H1 (cell line): ENCODE measurements at regions not wholly inside any gene's neighbourhood (a gene's known extent, or its start where the extent isn't known, plus 50 kb on each side); places are given as distances from the start of the nearest gene placed in this dataset.

Experiments used
- CTCF ChIA-PET: fragments of 300-600 bp; sonication (Branson Sonifier 250); formaldehyde crosslinking; loops from one replicate; lab custom pipeline; 2021; ENCODE audit not compliant: partially characterized antibody; lab: Charles Lee
- POLR2A ChIA-PET: fragments of 300-600 bp; sonication (Branson Sonifier 250); formaldehyde crosslinking; loops from one replicate; lab custom pipeline; 2021; ENCODE audit warnings: inconsistent platforms; ENCODE audit not compliant: partially characterized antibody; lab: Charles Lee
- DNase-seq, 2 experiments: peaks; one replicate each; pipeline versions ENCODE4 v3.0.0 to v3.0.0-alpha.2; 2010 to 2022; ENCODE audit warnings: low spot score in 2 of 2, low read depth in 1 of 2, mixed read lengths in 1 of 2
- FAIRE-seq: peaks from 2 replicates; lab custom pipeline; 2011; peaks lifted over from hg19 to GRCh38; lab: Jason Lieb, UNC
- H2AFZ ChIP-seq: 2 replicates; pipeline ENCODE4 v1.8.1; 2012; ENCODE audit warnings: low read length, inconsistent platforms
- H2AK5ac ChIP-seq: 2 replicates; pipeline ENCODE4 v1.6.1; 2013; ENCODE audit warnings: low read depth, low read length
- H2BK120ac ChIP-seq: replicated peaks from 2 replicates; pipeline ENCODE3; 2013; ENCODE audit warnings: low read depth, low read length, inconsistent platforms
- H2BK12ac ChIP-seq: 2 replicates; pipeline ENCODE4 v1.6.1; 2013; ENCODE audit warnings: low read depth, low read length
- H2BK15ac ChIP-seq: 2 replicates; pipeline ENCODE4 v1.6.1; 2013; ENCODE audit warnings: low read length
- H2BK20ac ChIP-seq: 2 replicates; pipeline ENCODE4 v1.6.1; 2013; ENCODE audit warnings: low read length
- H2BK5ac ChIP-seq: 2 replicates; pipeline ENCODE4 v1.6.1; 2013; ENCODE audit warnings: low read depth, low read length
- H3K14ac ChIP-seq: 2 replicates; pipeline ENCODE4 v1.6.1; 2013; ENCODE audit warnings: inconsistent platforms; ENCODE audit not compliant: insufficient read length
- H3K18ac ChIP-seq: 2 replicates; pipeline ENCODE4 v1.6.1; 2013; ENCODE audit warnings: low read length; ENCODE audit errors: extremely low read depth
- H3K23ac ChIP-seq: 2 replicates; pipeline ENCODE4 v1.6.1; 2013; ENCODE audit warnings: inconsistent platforms; ENCODE audit not compliant: insufficient read length
- H3K23me2 ChIP-seq: 2 replicates; pipeline ENCODE4 v1.6.1; 2013; ENCODE audit warnings: low read depth, low read length
- H3K27ac ChIP-seq: 2 replicates; pipeline ENCODE4 v1.6.1; 2011; ENCODE audit warnings: low read depth, low read length, inconsistent platforms
- H3K27me3 ChIP-seq, 4 experiments: replicated peaks in 1 of 4; 1 replicate in 1 of 4; 2 replicates in 3 of 4; pipeline versions ENCODE4 v1.6.1 to v1.8.1; 2011 to 2013; ENCODE audit warnings: low read length in 3 of 4, mild to moderate bottlenecking in 3 of 4, inconsistent platforms in 2 of 4, mixed read lengths in 2 of 4, moderate library complexity in 1 of 4; ENCODE audit not compliant: control insufficient read depth in 3 of 4, insufficient read depth in 3 of 4; ENCODE audit errors: extremely low read depth in 1 of 4
- H3K36me3 ChIP-seq, 4 experiments: 2 replicates each; pipeline versions ENCODE4 v1.6.1 to v1.8.1; 2011 to 2013; ENCODE audit warnings: mild to moderate bottlenecking in 4 of 4, low read length in 3 of 4, moderate library complexity in 2 of 4, control low read depth in 1 of 4, inconsistent platforms in 1 of 4; ENCODE audit not compliant: insufficient read depth in 4 of 4, control insufficient read depth in 2 of 4
- H3K4ac ChIP-seq: replicated peaks from 2 replicates; pipeline ENCODE3; 2013; ENCODE audit warnings: low read length, low read depth, mixed read lengths, inconsistent platforms; ENCODE audit not compliant: insufficient read length
- H3K4me1 ChIP-seq, 4 experiments: replicated peaks in 1 of 4; 1 replicate in 1 of 4; 2 replicates in 3 of 4; pipeline versions ENCODE4 v1.6.1 to v1.8.1; 2011 to 2013; ENCODE audit warnings: low read length in 3 of 4, inconsistent platforms in 2 of 4, mixed read lengths in 1 of 4; ENCODE audit not compliant: insufficient read depth in 4 of 4, control insufficient read depth in 3 of 4
- H3K4me2 ChIP-seq, 2 experiments: 2 replicates each; pipeline versions ENCODE4 v1.6.1 to v1.8.1; 2011 to 2013; ENCODE audit warnings: low read depth in 2 of 2, low read length in 2 of 2, control low read depth in 1 of 2, inconsistent platforms in 1 of 2, mild to moderate bottlenecking in 1 of 2; ENCODE audit not compliant: insufficient read depth in 1 of 2
- H3K4me3 ChIP-seq, 4 experiments: fragments of 200-600, 300-600 bp in 1 of 4; sonication (generic), shearing (Covaris generic), sonication (Bioruptor Twin) in 1 of 4; 2 replicates each; pipeline versions ENCODE4 v1.5.1 to v1.8.1; 2011 to 2016; ENCODE audit warnings: low read length in 4 of 4, low read depth in 3 of 4, control low read depth in 2 of 4, inconsistent platforms in 2 of 4, mild to moderate bottlenecking in 2 of 4, mixed read lengths in 1 of 4, moderate library complexity in 1 of 4; ENCODE audit not compliant: insufficient read depth in 2 of 4; ENCODE audit errors: extremely low read depth in 1 of 4
- H3K56ac ChIP-seq: replicated peaks from 2 replicates; pipeline ENCODE3; 2013; ENCODE audit warnings: low read depth, mild to moderate bottlenecking, mixed read lengths, low read length, inconsistent platforms; ENCODE audit not compliant: insufficient read length
- H3K79me1 ChIP-seq: 2 replicates; pipeline ENCODE4 v1.6.1; 2013; ENCODE audit warnings: low read depth, low read length, control low read depth
- H3K79me2 ChIP-seq, 2 experiments: 2 replicates each; pipeline versions ENCODE4 v1.6.1 to v1.8.1; 2012 to 2013; ENCODE audit warnings: low read length in 2 of 2, mild to moderate bottlenecking in 2 of 2, inconsistent platforms in 1 of 2; ENCODE audit not compliant: insufficient read depth in 2 of 2, control insufficient read depth in 1 of 2
- H3K9ac ChIP-seq, 4 experiments: replicated peaks in 1 of 4; 1 replicate in 1 of 4; 2 replicates in 3 of 4; pipeline versions ENCODE4 v1.6.1 to v1.8.1; 2011 to 2013; ENCODE audit warnings: low read depth in 3 of 4, low read length in 3 of 4, control low read depth in 2 of 4, mild to moderate bottlenecking in 2 of 4, moderate library complexity in 2 of 4, inconsistent platforms in 1 of 4; ENCODE audit errors: extremely low read depth in 1 of 4
- H3K9me3 ChIP-seq, 2 experiments: 2 replicates each; pipeline versions ENCODE4 v1.6.1 to v1.8.1; 2012 to 2013; ENCODE audit warnings: mild to moderate bottlenecking in 2 of 2, moderate library complexity in 2 of 2, control low read depth in 1 of 2, inconsistent platforms in 1 of 2, low read depth in 1 of 2, low read length in 1 of 2, mixed read lengths in 1 of 2; ENCODE audit not compliant: insufficient read depth in 2 of 2
- H4K20me1 ChIP-seq, 2 experiments: replicated peaks in 1 of 2; 2 replicates each; pipeline versions ENCODE3 to v1.8.1; 2011 to 2013; ENCODE audit warnings: inconsistent platforms in 2 of 2, low read length in 2 of 2, mild to moderate bottlenecking in 1 of 2; ENCODE audit not compliant: insufficient read depth in 2 of 2, control insufficient read depth in 1 of 2
- H4K5ac ChIP-seq: 2 replicates; pipeline ENCODE4 v1.6.1; 2013; ENCODE audit warnings: low read length, low read depth, mixed read lengths, inconsistent platforms; ENCODE audit not compliant: insufficient read length
- H4K8ac ChIP-seq: 2 replicates; pipeline ENCODE4 v1.8.0; 2013; ENCODE audit warnings: mild to moderate bottlenecking, moderate library complexity, low read length, inconsistent platforms; ENCODE audit not compliant: insufficient read depth; ENCODE audit errors: extremely low read depth
- H4K91ac ChIP-seq: replicated peaks from 2 replicates; pipeline ENCODE3; 2013; ENCODE audit warnings: low read length, mixed read lengths, inconsistent platforms; ENCODE audit not compliant: insufficient read length
- FOSL1 ChIP-seq: IDR thresholded peaks from 2 replicates; pipeline ENCODE4 v1.6.1; 2011; ENCODE audit warnings: mild to moderate bottlenecking, low read depth, low read length, moderate library complexity; ENCODE audit not compliant: insufficient read depth
- HDAC2 ChIP-seq, 2 experiments: fragments of 300-600 bp in 1 of 2; sonication (generic) in 1 of 2; IDR thresholded peaks; 2 replicates each; pipeline ENCODE4 v1.6.1; 2011 to 2012; ENCODE audit warnings: low read depth in 2 of 2, low read length in 2 of 2, mild to moderate bottlenecking in 2 of 2, moderate library complexity in 2 of 2, borderline replicate concordance in 1 of 2, inconsistent platforms in 1 of 2
- KDM4A ChIP-seq: IDR thresholded peaks from one replicate; pipeline ENCODE4 v1.7.1; 2012; ENCODE audit warnings: low read depth, mild to moderate bottlenecking, moderate library complexity, low read length, inconsistent platforms; ENCODE audit not compliant: severe bottlenecking
- POLR2AphosphoS5 ChIP-seq: IDR thresholded peaks from 2 replicates; pipeline ENCODE4 v1.6.1; 2011; ENCODE audit warnings: low read depth, low read length
- WGBS, 2 experiments: shearing (Covaris generic) in 1 of 2; methylation state at CpG; one replicate each; pipeline versions ENCODE4 v1.1.6 to v1.1.7; 2013 to 2015; ENCODE audit warnings: low lambda C conversion rate in 2 of 2, mixed read lengths in 2 of 2, inconsistent platforms in 1 of 2, low coverage in 1 of 2, missing lambda C conversion rate in 1 of 2; ENCODE audit not compliant: insufficient replicate concordance in 2 of 2, insufficient coverage in 1 of 2, insufficient read length in 1 of 2; ENCODE audit errors: extremely low coverage in 1 of 2, missing lambda C conversion rate in 1 of 2; 5-methylcytosine and 5-hydroxymethylcytosine counted together
- TF ChIP-seq, protein P1 (sequence below): IDR thresholded peaks from 2 replicates; pipeline ENCODE4 v1.6.1; 2012; ENCODE audit warnings: low read length, inconsistent platforms
- TF ChIP-seq, protein P2 (sequence below), 3 experiments: IDR thresholded peaks; 1 replicate in 2 of 3; 2 replicates in 1 of 3; pipeline versions ENCODE4 v1.5.1 to v1.6.1; 2011; ENCODE audit warnings: low read length in 3 of 3, mild to moderate bottlenecking in 3 of 3, inconsistent platforms in 2 of 3, low read depth in 1 of 3, moderate library complexity in 1 of 3; ENCODE audit not compliant: insufficient read depth in 1 of 3; ENCODE audit errors: control extremely low read depth in 1 of 3
- TF ChIP-seq, protein P3 (sequence below): IDR thresholded peaks from 2 replicates; pipeline ENCODE4 v1.6.1; 2011; ENCODE audit warnings: low read length, improper control_type of control experiment

DNA sequence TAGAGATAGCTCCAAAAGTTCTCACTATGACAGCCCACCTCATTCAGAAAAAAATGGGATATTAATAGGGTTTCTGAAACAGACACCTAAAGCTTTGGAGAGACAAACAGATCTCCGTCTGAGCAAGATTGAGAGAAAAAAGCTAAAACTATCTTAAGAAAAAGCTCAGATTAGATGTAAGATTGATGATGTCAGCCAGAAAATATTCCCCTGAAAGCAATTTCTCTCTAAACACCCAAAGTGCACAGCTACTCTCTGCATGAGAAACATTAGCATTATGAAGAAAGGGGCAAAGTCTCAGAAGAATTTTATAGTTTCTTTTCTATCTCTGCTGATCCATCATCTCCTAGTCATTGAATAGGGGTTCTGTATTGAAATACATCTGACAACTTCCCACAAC is 148.9 kb downstream of the ZNF737 start:
- WGBS, 2 experiments: 93% methylated on average over 1 of the region's 1 CpG; no CpG with 5 or more reads in 1 of the 2 experiments
- no peak overlapping the region for H4K8ac ChIP-seq
- no peaks in the 10 kb centered on the region for H3K9me3 ChIP-seq
- H2BK120ac ChIP-seq: no peak overlapping the region
- FAIRE-seq: no peak
- no peak overlapping the region for H3K23ac ChIP-seq
- no peak overlapping the region for H3K4me3 ChIP-seq
- H3K9ac ChIP-seq: no peak overlapping the region
- no peak overlapping the region for H4K91ac ChIP-seq
- POLR2A ChIA-PET: interaction anchor here (0.5 to 2.8 kb wide), 5 partner anchors 8 to 179 kb away, joined by 3 to 29 read pairs (median 5); no protein-coding TSS in a partner anchor
- H3K4me2 ChIP-seq: no peak overlapping the region
- no peaks in the 10 kb centered on the region; the same call in 1 of the 2 replicates for H3K79me1 ChIP-seq
- CTCF ChIA-PET: interaction anchor here (0.9 kb wide), 1 partner anchor 142 kb away, joined by 3 read pairs; no protein-coding TSS in a partner anchor
- H3K4me1 ChIP-seq: no peaks in the 10 kb centered on the region
- H2BK15ac ChIP-seq: no peak overlapping the region
- H3K4ac ChIP-seq: no peak overlapping the region
- no peak overlapping the region for H3K27ac ChIP-seq
- H2AK5ac ChIP-seq: no peak overlapping the region
- no peak overlapping the region for H2BK5ac ChIP-seq
- H4K5ac ChIP-seq: no peak overlapping the region
- H3K18ac ChIP-seq: no peak overlapping the region
- H3K27me3 ChIP-seq: no peaks in the 10 kb centered on the region
- no peak overlapping the region for H3K56ac ChIP-seq
- no peak overlapping the region for H3K14ac ChIP-seq
- no peak overlapping the region for H2AFZ ChIP-seq
- H3K23me2 ChIP-seq: no peaks in the 10 kb centered on the region
- no peak for DNase-seq
- peaks cover 34 to 99% of the 10 kb centered on the region in 2 experiments for H3K79me2 ChIP-seq
- H2BK12ac ChIP-seq: no peak overlapping the region
- H4K20me1 ChIP-seq: peaks cover 13 to 25% of the 10 kb centered on the region in 2 experiments
- H3K36me3 ChIP-seq: peaks cover 6 to 76% (median 36%) of the 10 kb centered on the region in 4 experiments
- H2BK20ac ChIP-seq: no peak overlapping the region
- no peak for TF ChIP-seq FOSL1
- TF ChIP-seq HDAC2 (IDR thresholded peaks at IDR 0.05; ENCODE audit: borderline replicate concordance in 1 of 2, low read depth in 2 of 2, low read length in 2 of 2): no peak
- TF ChIP-seq, protein P1, sequence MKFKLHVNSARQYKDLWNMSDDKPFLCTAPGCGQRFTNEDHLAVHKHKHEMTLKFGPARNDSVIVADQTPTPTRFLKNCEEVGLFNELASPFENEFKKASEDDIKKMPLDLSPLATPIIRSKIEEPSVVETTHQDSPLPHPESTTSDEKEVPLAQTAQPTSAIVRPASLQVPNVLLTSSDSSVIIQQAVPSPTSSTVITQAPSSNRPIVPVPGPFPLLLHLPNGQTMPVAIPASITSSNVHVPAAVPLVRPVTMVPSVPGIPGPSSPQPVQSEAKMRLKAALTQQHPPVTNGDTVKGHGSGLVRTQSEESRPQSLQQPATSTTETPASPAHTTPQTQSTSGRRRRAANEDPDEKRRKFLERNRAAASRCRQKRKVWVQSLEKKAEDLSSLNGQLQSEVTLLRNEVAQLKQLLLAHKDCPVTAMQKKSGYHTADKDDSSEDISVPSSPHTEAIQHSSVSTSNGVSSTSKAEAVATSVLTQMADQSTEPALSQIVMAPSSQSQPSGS: no peak
- TF ChIP-seq, protein P2, sequence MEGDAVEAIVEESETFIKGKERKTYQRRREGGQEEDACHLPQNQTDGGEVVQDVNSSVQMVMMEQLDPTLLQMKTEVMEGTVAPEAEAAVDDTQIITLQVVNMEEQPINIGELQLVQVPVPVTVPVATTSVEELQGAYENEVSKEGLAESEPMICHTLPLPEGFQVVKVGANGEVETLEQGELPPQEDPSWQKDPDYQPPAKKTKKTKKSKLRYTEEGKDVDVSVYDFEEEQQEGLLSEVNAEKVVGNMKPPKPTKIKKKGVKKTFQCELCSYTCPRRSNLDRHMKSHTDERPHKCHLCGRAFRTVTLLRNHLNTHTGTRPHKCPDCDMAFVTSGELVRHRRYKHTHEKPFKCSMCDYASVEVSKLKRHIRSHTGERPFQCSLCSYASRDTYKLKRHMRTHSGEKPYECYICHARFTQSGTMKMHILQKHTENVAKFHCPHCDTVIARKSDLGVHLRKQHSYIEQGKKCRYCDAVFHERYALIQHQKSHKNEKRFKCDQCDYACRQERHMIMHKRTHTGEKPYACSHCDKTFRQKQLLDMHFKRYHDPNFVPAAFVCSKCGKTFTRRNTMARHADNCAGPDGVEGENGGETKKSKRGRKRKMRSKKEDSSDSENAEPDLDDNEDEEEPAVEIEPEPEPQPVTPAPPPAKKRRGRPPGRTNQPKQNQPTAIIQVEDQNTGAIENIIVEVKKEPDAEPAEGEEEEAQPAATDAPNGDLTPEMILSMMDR (IDR thresholded peaks at IDR 0.05; ENCODE audit: control extremely low read depth in 1 of 3, insufficient read depth in 1 of 3, low read depth in 1 of 3, low read length in 3 of 3): no peak
- no peak for TF ChIP-seq KDM4A
- TF ChIP-seq, protein P3, sequence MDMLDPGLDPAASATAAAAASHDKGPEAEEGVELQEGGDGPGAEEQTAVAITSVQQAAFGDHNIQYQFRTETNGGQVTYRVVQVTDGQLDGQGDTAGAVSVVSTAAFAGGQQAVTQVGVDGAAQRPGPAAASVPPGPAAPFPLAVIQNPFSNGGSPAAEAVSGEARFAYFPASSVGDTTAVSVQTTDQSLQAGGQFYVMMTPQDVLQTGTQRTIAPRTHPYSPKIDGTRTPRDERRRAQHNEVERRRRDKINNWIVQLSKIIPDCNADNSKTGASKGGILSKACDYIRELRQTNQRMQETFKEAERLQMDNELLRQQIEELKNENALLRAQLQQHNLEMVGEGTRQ: no peak
- no peak for TF ChIP-seq POLR2AphosphoS5
